ENCODE measurements at regions not wholly inside any gene's neighbourhood (a gene's known extent, or its start where the extent isn't known, plus 50 kb on each side); places are given as distances from the start of the nearest gene placed in this dataset.

GRCh38 chr6:23672737-23673136 lies 453.3 kb upstream of the NRSN1 start:
- TF ChIP-seq POLR2A (IDR thresholded peaks at IDR 0.05; ENCODE audit: low read depth, low read length) (no peak), CTCF (IDR thresholded peaks at IDR 0.05; ENCODE audit: extremely low read depth in 1 of 2, insufficient read depth in 1 of 2, low read depth in 1 of 2, low read length in 2 of 2) (no peak), FOS (IDR thresholded peaks at IDR 0.05; ENCODE audit: borderline replicate concordance, insufficient read depth, low read length) (no peak), POLR2AphosphoS5 (IDR thresholded peaks at IDR 0.05; ENCODE audit: insufficient read depth, low read depth, low read length) (no peak), JUN (IDR thresholded peaks at IDR 0.05; ENCODE audit: borderline replicate concordance, insufficient read depth, insufficient read length, low read depth) (no peak), MAX (IDR thresholded peaks at IDR 0.05; ENCODE audit: insufficient read depth, insufficient read length) (no peak)
